ENCODE measurements at regions not wholly inside any gene's neighbourhood (a gene's known extent, or its start where the extent isn't known, plus 50 kb on each side); places are given as distances from the start of the nearest gene placed in this dataset.

DNA sequence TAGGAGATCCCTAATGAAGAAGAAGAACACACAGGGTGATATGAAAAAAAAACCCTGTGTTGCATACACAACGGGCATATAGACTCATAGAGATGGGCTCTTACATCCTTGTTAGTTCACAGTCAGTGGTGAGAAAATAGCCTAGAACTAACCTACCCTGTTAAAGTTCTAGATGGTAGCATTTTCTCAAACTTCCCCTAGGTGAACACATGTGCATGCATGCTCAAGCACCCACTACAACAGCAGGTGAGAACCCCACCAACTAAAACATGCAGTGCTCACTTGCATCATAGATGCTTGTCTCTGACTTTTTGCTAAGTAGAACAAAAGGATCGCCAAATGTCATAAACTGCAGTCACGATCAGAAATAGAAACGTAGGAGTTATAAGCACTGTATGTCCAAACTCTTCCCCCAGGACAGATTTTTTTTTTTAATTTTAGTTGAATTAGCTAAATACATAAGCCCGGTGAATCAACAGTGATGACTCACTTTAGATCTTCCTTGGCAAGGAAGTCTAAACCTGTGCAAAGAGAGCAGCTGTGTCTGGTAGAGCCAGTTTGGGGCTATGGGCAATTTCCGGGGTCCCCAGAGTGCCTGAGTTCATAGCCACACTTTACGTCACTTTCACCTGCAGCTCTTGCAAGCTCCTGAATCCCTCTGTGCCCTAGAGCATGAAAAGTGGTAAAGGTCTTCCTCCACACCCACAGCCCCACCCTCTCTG is 96.2 kb upstream of the SEMA6D start:
- Histone ChIP-seq H3K36me3 (replicated peaks in 1 of 2; ENCODE audit: insufficient read depth in 1 of 2, low read depth in 2 of 2) (no peaks in the 10 kb centered on the region), H3K27me3 (no peaks in the 10 kb centered on the region), H3K4me1 (no peaks in the 10 kb centered on the region), H3K9me3 (no peaks in the 10 kb centered on the region), H3K27ac (no peak overlapping the region), H3K4me3 (no peak overlapping the region)
- 80 to 82% methylated on average over 7 of the region's 7 CpGs for WGBS, 2 donors
- DNase-seq (no peak), ATAC-seq (no peak)
- intact Hi-C loops (cut with DNase I): no loop called here
- TF ChIP-seq CTCF (IDR thresholded peaks at IDR 0.05): no peak
- TF ChIP-seq POLR2A (IDR thresholded peaks at IDR 0.05): no peak

GRCh38 chr15:47622055-47622454 is 95.2 kb upstream of the SEMA6D start:
- DNase-seq (no peak), ATAC-seq (no peak)
- Histone ChIP-seq H3K4me3 (no peak overlapping the region), H3K27me3 (no peaks in the 10 kb centered on the region), H3K36me3 (replicated peaks in 1 of 2; ENCODE audit: insufficient read depth in 1 of 2, low read depth in 2 of 2) (no peaks in the 10 kb centered on the region), H3K4me1 (no peaks in the 10 kb centered on the region), H3K27ac (no peak overlapping the region), H3K9me3 (no peaks in the 10 kb centered on the region)
- intact Hi-C loops (cut with DNase I): no loop called here
- TF ChIP-seq POLR2A (IDR thresholded peaks at IDR 0.05) (no peak), CTCF (IDR thresholded peaks at IDR 0.05) (no peak)
- 68 to 79% methylated on average over 2 of the region's 2 CpGs for WGBS, 2 donors

DNA sequence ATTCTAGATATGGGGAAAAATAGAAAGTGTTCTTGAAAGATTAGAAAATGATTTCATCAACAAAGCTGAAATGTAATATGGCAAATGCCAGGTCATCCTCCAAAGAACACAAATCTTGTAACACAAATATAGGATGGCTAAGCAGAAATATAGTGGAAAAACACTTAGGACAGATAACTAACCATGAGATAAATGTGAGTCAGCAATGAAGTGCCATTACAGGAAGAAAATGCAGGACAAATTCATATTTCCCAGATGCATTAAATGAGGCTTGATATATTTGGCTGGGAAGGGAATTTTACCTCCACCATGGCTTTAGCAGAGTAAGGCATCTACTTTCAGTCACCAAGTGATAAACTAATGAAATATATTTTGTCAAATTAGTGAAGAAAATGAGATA is 92.8 kb upstream of the SEMA6D start:
- intact Hi-C loops (cut with DNase I): no loop called here
- no peak overlapping the region for H3K27ac ChIP-seq
- no peaks in the 10 kb centered on the region for H3K36me3 ChIP-seq (replicated peaks in 1 of 2; ENCODE audit: insufficient read depth in 1 of 2, low read depth in 2 of 2)

DNA sequence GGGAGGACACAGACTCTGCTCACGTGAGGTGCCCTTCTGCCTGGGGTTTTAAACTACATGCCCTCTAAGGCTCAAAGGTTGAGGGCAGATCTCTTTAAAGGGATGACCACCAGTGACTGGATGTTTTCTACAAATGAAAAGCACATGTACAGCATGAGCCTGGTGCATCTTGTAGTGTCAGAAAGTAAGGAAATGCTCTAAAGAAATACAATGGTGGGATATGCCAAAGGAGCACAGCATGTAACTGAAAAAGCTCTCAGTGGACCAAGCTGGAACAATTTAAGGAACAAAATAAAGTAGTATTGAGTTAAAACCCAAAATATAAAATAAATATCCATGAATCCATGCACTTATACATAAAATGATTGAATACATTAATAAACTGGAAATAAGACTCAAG is 78.3 kb upstream of the SEMA6D start:
- no peaks in the 10 kb centered on the region for H3K4me1 ChIP-seq
- H3K27ac ChIP-seq: no peak overlapping the region
- H3K4me3 ChIP-seq: no peak overlapping the region
- 77 to 93% methylated on average over 1 of the region's 1 CpG for WGBS, 2 donors
- no peaks in the 10 kb centered on the region for H3K9me3 ChIP-seq
- no peaks in the 10 kb centered on the region for H3K36me3 ChIP-seq (replicated peaks in 1 of 2; ENCODE audit: insufficient read depth in 1 of 2, low read depth in 2 of 2)
- intact Hi-C loops (cut with DNase I): no loop called here
- no peak for ATAC-seq
- H3K27me3 ChIP-seq: no peaks in the 10 kb centered on the region
- TF ChIP-seq POLR2A (IDR thresholded peaks at IDR 0.05) (no peak), CTCF (IDR thresholded peaks at IDR 0.05) (no peak)
- DNase-seq: no peak

More for the DNA sequence above, 92.8 kb upstream of the SEMA6D start:
- no peak for TF ChIP-seq CTCF (IDR thresholded peaks at IDR 0.05)
- TF ChIP-seq POLR2A (IDR thresholded peaks at IDR 0.05): no peak
- H3K9me3 ChIP-seq: no peaks in the 10 kb centered on the region
- no peaks in the 10 kb centered on the region for H3K27me3 ChIP-seq
- no peaks in the 10 kb centered on the region for H3K4me1 ChIP-seq
- no peak for ATAC-seq
- no peak overlapping the region for H3K4me3 ChIP-seq
- DNase-seq: no peak

DNA sequence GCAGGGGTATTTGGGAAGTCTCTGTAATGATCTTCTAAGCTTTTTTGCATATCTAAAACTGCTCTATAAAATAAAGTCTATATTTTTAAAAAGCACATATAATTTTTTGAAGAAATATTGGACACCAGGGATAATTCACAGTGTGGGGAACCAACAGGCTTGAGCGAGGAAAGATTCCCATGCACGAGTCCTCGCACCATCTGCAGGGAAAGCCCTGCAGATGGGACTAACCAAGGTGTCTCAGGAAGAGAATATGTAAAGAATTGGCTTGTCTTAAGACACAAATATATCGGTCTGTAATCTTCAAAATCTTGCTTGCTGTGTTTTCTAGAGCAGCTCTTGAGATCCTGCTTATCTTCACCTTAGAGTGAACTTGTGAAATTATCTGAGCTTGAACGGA is 77.2 kb upstream of the SEMA6D start:
- no peak overlapping the region for H3K27ac ChIP-seq
- ATAC-seq (no peak), DNase-seq (no peak)
- intact Hi-C loops (cut with DNase I): no loop called here
- H3K4me1 ChIP-seq: no peaks in the 10 kb centered on the region
- H3K27me3 ChIP-seq: no peaks in the 10 kb centered on the region
- WGBS, 2 donors: 87% methylated on average over 5 of the region's 5 CpGs
- H3K36me3 ChIP-seq (replicated peaks in 1 of 2; ENCODE audit: insufficient read depth in 1 of 2, low read depth in 2 of 2): no peaks in the 10 kb centered on the region
- H3K4me3 ChIP-seq: no peak overlapping the region
- H3K9me3 ChIP-seq: no peaks in the 10 kb centered on the region
- TF ChIP-seq CTCF (IDR thresholded peaks at IDR 0.05): no peak
- no peak for TF ChIP-seq POLR2A (IDR thresholded peaks at IDR 0.05)

All from body of pancreas (tissue), 4 donors.